HG03571 (cell line): ENCODE measurements at regions not wholly inside any gene's neighbourhood (a gene's known extent, or its start where the extent isn't known, plus 50 kb on each side); places are given as distances from the start of the nearest gene placed in this dataset.
"Not testable (repeated sequence)": the region's sequence is repeated elsewhere in the genome, so short reads cannot be mapped to it uniquely, and the experiment has no call there.

Experiments
- ATAC-seq: cut with Tn5 transposase; IDR thresholded peaks from one replicate; pipeline ENCODE4 v1.9.1; 2021; ENCODE audit not compliant: unreplicated experiment

DNA sequence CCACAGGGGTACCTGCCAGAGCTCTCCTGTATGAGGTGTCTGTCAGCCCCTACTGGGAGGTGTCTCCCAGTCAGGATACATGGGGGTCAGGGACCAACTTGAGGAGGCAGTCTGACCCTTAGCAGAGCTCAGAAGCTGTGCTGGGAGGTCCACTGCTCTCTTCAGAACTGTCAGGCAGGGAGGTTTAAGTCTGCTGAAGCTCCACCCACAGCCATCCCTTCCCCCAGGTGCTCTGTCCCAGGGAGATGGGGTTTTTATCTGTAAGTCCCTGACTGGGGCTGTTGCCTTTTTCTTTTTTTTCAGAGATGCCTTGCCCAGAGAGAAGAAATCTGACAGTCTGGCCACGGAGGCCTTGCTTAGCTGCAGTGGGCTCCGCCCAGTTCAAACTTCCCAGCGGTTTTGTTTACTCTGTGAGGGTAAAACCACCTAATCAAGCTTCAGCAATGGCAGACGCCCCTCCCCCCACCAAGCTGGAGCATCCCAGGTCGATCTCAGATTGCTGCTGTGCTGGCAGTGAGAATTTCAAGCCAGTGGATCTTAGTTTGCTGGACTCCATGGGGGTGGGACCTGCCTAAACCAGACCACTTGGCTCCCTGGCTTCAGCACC, 118.5 kb upstream of the RADX start:
- not testable (repeated sequence) for ATAC-seq

DNA sequence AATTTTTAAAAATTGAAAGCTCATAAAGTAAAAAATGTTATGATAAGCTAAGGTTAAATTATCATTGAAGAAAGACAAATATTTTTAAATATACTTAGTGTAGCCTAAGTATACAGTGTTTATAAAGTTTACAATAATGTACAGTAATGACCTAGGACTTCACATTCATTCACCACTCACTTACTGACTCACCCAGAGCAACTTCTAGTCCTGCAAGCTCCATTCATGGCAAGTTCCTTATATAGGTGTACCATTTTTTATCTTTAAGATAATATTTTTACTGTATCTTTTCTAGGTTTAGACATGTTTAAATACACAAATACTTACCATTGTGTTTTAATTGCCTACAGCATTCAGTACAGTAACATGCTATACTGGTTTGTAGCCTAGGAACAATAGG, 112.3 kb upstream of the RADX start:
- ATAC-seq, result no peak

GRCh38 chrX:106510713-106511403, 100.9 kb upstream of the RADX start:
- ATAC-seq, result no peak
